HG03354 (cell line): ENCODE measurements at regions not wholly inside any gene's neighbourhood (a gene's known extent, or its start where the extent isn't known, plus 50 kb on each side); places are given as distances from the start of the nearest gene placed in this dataset.
"Not testable (repeated sequence)": the region's sequence is repeated elsewhere in the genome, so short reads cannot be mapped to it uniquely, and the experiment has no call there.

Experiments
- ATAC-seq: cut with Tn5 transposase; IDR thresholded peaks from one replicate; pipeline ENCODE4 v1.9.1; 2021; ENCODE audit warnings: mild to moderate bottlenecking; ENCODE audit not compliant: unreplicated experiment, poor library complexity, severe bottlenecking

GRCh38 chr2:49811502-49811901 lies 657.2 kb upstream of the FSHR start:
- ATAC-seq: no peak

DNA sequence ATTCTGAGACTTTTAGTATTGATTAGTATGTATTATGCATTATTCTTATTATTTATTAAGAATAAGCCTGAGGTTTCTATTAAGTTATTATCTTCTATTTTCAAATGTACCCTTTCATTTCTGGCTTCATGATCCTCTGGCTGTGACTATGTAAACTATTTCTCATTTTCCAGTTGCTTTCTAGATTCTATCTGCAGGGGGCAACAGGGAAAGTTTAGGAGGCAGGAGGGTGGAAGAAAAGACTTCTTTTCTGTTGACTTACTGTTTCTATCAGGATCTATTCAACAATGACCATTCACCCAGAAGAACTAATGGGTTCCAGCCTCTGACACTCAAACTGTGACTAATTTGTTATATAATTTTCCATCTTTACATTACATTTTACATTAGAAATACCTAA lies 653.4 kb upstream of the FSHR start:
- ATAC-seq: no peak

DNA sequence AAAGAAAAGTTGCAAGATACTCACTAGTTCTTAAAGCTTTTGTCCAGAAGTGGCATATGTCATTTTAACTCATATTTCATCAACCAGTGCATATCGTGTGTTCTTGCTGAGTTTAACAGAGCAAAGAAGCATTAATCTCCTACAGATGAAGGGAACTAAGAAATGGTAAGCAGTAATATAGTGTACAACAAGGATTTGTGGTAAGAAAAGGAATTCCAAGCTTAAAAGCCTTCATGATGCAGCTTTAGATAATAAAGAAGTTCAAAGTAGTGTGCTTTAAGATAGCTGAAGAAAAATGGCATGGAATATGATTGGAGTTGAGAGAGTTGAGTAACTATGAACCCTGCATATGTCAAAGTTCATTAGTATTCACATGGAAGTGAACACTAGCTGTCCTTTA lies 649.8 kb upstream of the FSHR start:
- no peak for ATAC-seq

DNA sequence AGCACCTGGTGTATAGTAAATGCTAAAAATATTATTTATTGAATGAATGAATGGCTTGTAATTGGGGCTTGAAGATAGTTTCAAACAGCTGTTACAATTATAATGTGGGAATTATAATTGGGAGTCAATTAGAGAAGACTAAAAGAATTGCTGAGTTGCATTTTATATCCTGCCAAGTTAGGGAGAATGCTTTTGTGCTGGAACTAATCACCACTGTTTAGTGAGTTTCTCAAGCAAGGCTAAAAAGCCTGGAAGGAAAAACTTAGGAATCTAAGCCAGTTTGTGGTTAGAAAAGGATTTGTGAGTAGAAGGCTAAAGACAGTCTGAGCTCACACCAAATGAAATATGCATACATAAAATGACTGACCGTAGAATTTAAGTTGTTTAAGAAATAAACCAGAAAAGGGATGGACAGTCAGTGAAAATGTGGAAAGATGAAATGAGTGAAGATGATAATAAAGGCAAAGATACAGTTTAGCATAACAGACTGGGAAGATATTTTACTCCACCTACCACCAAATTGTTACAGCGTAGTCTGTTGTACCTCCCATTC lies 647.7 kb upstream of the FSHR start:
- no peak for ATAC-seq

DNA sequence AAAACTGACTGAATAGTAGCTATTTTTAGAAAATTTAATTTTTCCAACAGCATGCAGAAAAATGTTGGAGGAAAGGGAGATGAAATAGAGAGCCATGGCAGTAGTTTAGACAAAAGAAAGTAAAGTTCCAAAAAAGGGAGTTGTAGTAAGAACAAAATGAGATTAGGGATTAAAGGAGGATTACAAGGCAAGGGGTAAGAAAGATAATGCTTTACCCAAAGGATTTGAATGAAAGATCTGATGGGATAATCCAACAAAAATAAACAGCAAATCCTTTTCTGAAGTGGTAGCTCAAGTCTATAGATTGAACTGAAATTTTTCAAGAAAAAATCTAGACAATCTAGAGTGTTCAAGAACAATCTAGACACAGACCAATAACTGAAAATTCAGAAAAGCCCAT lies 644.3 kb upstream of the FSHR start:
- no peak for ATAC-seq

DNA sequence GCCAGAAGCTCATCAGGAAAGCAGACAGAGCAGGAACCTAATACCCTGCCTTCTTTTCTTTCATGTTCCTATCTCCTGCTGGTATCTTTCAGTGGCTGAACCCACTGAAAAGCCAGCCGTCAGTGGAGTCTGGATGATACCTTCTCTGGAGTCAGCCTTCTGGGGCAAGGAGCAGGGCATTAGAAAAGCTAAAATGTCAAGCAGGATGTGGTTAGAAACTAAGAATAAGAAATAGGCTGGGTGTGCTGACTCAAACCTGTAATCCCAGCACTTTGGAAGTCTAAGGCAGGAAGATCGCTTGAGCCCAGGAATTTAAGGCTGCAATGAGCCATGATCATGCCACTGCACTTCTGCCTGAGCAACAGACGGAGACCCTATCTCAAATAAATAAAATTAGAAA lies 642.0 kb upstream of the FSHR start:
- ATAC-seq: no peak

- ATAC-seq: no peak
Measured at GRCh38 chr2:49794396-49794795, 640.1 kb upstream of the FSHR start.

- no peak for ATAC-seq
Measured at GRCh38 chr2:49788300-49788699, 634.0 kb upstream of the FSHR start.

GRCh38 chr2:49780949-49781348 lies 626.6 kb upstream of the FSHR start:
- ATAC-seq: no peak

- ATAC-seq: no peak
Measured at GRCh38 chr2:49772299-49772970, 618.1 kb upstream of the FSHR start.

DNA sequence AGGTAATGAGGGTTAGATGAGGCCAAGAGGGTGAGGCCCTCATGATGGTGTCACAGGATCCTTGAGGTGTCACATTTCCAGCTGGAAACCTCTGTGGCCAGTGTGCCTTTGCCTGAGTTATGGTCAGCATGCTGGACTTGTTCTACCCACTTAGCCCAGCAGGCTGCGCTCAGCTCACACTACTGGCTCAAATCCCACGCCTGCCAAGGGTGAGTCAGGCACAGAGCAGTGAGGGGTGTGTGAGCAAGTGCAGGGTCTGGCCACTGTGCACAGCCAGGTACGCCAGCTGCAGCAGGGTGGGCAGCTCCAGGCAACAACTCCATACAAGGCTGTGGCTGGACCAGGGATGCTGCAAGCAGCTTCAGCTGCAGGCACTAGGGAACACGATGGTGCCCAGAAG lies 616.6 kb upstream of the FSHR start:
- no peak for ATAC-seq

- no peak for ATAC-seq
Measured at GRCh38 chr2:49767316-49767715, 613.0 kb upstream of the FSHR start.

- ATAC-seq: no peak
Measured at GRCh38 chr2:49755777-49756176, 601.5 kb upstream of the FSHR start.

DNA sequence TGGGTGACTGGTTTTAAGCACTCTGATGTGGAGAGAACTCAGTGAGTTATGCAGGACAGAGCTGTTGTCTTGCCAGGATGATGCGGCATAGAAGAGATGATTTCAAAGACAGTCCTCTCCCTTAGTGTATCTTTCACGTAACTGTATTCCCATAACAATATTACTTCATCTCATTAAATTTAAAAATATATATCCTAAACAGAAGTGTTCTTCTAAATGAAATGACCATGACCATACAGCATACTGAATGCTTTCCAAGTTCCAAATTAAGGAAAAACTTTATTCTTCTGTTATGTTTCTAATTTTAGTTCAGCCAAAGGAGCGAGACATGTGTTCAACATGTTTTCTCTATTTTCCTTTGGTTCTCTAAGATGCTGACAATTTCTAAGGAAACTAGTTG lies 600.1 kb upstream of the FSHR start:
- ATAC-seq: no peak

GRCh38 chr2:49753344-49753985 lies 599.1 kb upstream of the FSHR start:
- ATAC-seq: no peak

- ATAC-seq: no peak
Measured at GRCh38 chr2:49737606-49738005, 583.3 kb upstream of the FSHR start.

- ATAC-seq: not testable (repeated sequence)
Measured at GRCh38 chr2:49732924-49733323, 578.6 kb upstream of the FSHR start.

GRCh38 chr2:49719241-49719640 lies 564.9 kb upstream of the FSHR start:
- ATAC-seq: no peak

- ATAC-seq: no peak
Measured at GRCh38 chr2:49715597-49715996, 561.3 kb upstream of the FSHR start.

- ATAC-seq: no peak
Measured at GRCh38 chr2:49714454-49714853, 560.1 kb upstream of the FSHR start.

DNA sequence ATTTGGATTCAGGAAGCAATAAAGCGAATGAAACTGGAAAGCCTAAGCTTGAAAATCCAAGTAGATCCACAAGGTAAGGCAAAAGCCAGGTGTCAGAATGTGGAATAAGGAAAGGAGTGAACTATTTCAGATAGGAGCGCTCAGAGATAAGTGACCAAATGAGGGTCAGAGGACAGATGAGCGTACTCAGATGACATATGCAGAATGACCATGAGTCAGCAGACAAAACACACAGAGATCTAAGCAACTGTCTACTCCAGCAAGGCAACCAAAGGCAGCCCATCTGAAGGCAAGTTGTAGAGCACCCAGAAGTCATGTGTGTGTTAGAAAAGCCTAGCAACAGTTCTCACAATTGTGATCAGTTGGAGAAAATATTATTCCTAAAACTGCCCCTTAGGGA lies 548.4 kb upstream of the FSHR start:
- no peak for ATAC-seq
